CD4-positive, alpha-beta T cell treated with Interleukin-2 at 100 ng/mL for 4 hours (primary cell): ENCODE measurements at regions not wholly inside any gene's neighbourhood (a gene's known extent, or its start where the extent isn't known, plus 50 kb on each side); places are given as distances from the start of the nearest gene placed in this dataset.

ENCODE experiments used
- DNase-seq: peaks from one replicate; pipeline ENCODE4 v3.0.0-alpha.2; 2020; ENCODE audit warnings: low spot score

GRCh38 chr12:45102818-45103217 is 51.9 kb upstream of the DBX2 start:
- no peak for DNase-seq

GRCh38 chr12:45105996-45106395 is 55.1 kb upstream of the DBX2 start:
- DNase-seq, result no peak

GRCh38 chr12:45112306-45112705 is 61.4 kb upstream of the DBX2 start:
- no peak for DNase-seq

GRCh38 chr12:45121224-45121623 is 70.3 kb upstream of the DBX2 start:
- no peak for DNase-seq

- no peak for DNase-seq
Observed at GRCh38 chr12:45122768-45123380, 72.0 kb upstream of the DBX2 start.

- no peak for DNase-seq
Observed at GRCh38 chr12:45124485-45125155, 73.7 kb upstream of the DBX2 start.

GRCh38 chr12:45125997-45126396 is 75.1 kb upstream of the DBX2 start:
- DNase-seq, result no peak

GRCh38 chr12:45128637-45129036 is 77.7 kb upstream of the DBX2 start:
- no peak for DNase-seq

- peak; percentile 27 for DNase-seq
Observed at GRCh38 chr12:45130881-45131281, 80.0 kb upstream of the DBX2 start.

GRCh38 chr12:45131506-45131905 is 80.6 kb upstream of the DBX2 start:
- no peak for DNase-seq

- DNase-seq, result no peak
Observed at GRCh38 chr12:45138609-45139008, 77.3 kb upstream of the ANO6 start.

- no peak for DNase-seq
Observed at GRCh38 chr12:45148006-45148405, 67.9 kb upstream of the ANO6 start.

- DNase-seq, result no peak
Observed at GRCh38 chr12:45148619-45149018, 67.3 kb upstream of the ANO6 start.

GRCh38 chr12:45165284-45165683 is 50.6 kb upstream of the ANO6 start:
- DNase-seq, result no peak

GRCh38 chr12:45166056-45166455 is 49.8 kb upstream of the ANO6 start:
- no peak for DNase-seq
